ENCODE measurements at regions not wholly inside any gene's neighbourhood (a gene's known extent, or its start where the extent isn't known, plus 50 kb on each side); places are given as distances from the start of the nearest gene placed in this dataset.

GRCh38 chr3:16114429-16114828 lies 60.1 kb upstream of the GALNT15 start:
- Mint-ChIP-seq H3K36me3 (ENCODE audit: insufficient read depth in 1 of 3, low read depth in 3 of 3) (peaks cover 0 to 2% (median 0%) of the 10 kb centered on the region in 3 experiments; a peak in 1 of 7 replicates), H3K27me3 (ENCODE audit: low read depth) (no peaks in the 10 kb centered on the region; the same call in 1 of the 2 replicates), H3K4me3 (no peak overlapping the region), H3K27ac (no peak overlapping the region), H3K9me3 (peaks cover 0 to 5% of the 10 kb centered on the region in 2 experiments; a peak in 3 of 5 replicates), H3K4me1 (peaks cover 0 to 2% of the 10 kb centered on the region in 2 experiments; a peak in 1 of 4 replicates)
- H3K79me1 ChIP-seq (ENCODE audit: insufficient read depth, low read depth, low read length, poor library complexity, severe bottlenecking), result no peaks in the 10 kb centered on the region
- no peak overlapping the region for H4K5ac ChIP-seq (ENCODE audit: insufficient read length, low read depth, low read length)
- no peaks in the 10 kb centered on the region for H3K27me3 ChIP-seq (ENCODE audit: insufficient read depth, low read length)
- H3K23ac ChIP-seq (ENCODE audit: insufficient read length, low read depth, low read length), result no peak overlapping the region
- H4K8ac ChIP-seq (replicated peaks; ENCODE audit: insufficient read length, low read depth, low read length), result no peak overlapping the region
- no peak overlapping the region for H2BK5ac ChIP-seq (ENCODE audit: insufficient read length, low read length)
- H3T11ph ChIP-seq (ENCODE audit: low read length), result no peak overlapping the region
- H3K79me2 ChIP-seq (ENCODE audit: insufficient read depth, low read length), result no peaks in the 10 kb centered on the region
- no CpG with 5 or more reads among the region's 2 CpGs for WGBS (ENCODE audit: extremely low coverage, insufficient read length, low lambda C conversion rate)
- no peak overlapping the region for H3K4me2 ChIP-seq (ENCODE audit: insufficient read depth, insufficient read length, low read length)
- DNase-seq, result no peak
- no peaks in the 10 kb centered on the region for H3K23me2 ChIP-seq (ENCODE audit: insufficient read length, low read depth, low read length, poor library complexity, severe bottlenecking)
- no peak overlapping the region for H3K4ac ChIP-seq (ENCODE audit: low read depth, low read length)
- H2BK120ac ChIP-seq (ENCODE audit: low read depth, low read length, poor library complexity, severe bottlenecking), result no peak overlapping the region
- no peak overlapping the region for H2BK20ac ChIP-seq (ENCODE audit: low read depth, low read length, poor library complexity, severe bottlenecking)
- no peaks in the 10 kb centered on the region for H3K9me3 ChIP-seq (ENCODE audit: control insufficient read depth, low read depth, low read length)
- no peak overlapping the region for H3K14ac ChIP-seq (ENCODE audit: insufficient read depth, low read length)
- no peak overlapping the region for H3K56ac ChIP-seq (ENCODE audit: insufficient read length, low read depth, low read length)
- no peak overlapping the region for H2BK15ac ChIP-seq (ENCODE audit: low read depth, low read length)
- no peak overlapping the region for H3K18ac ChIP-seq (ENCODE audit: insufficient read length, low read depth, low read length)
- no peak overlapping the region for H2BK12ac ChIP-seq (ENCODE audit: insufficient read length, low read depth, low read length)
- H4K91ac ChIP-seq (ENCODE audit: insufficient read length, low read depth, low read length), result no peak overlapping the region
- H3K9ac ChIP-seq (ENCODE audit: extremely low read depth, insufficient read length, low read length), result no peak overlapping the region
- H4K20me1 ChIP-seq (ENCODE audit: control insufficient read depth, insufficient read depth, insufficient read length), result no peaks in the 10 kb centered on the region
- H2AK5ac ChIP-seq (ENCODE audit: insufficient read length, low read length), result no peak overlapping the region
- TF ChIP-seq, protein P1, sequence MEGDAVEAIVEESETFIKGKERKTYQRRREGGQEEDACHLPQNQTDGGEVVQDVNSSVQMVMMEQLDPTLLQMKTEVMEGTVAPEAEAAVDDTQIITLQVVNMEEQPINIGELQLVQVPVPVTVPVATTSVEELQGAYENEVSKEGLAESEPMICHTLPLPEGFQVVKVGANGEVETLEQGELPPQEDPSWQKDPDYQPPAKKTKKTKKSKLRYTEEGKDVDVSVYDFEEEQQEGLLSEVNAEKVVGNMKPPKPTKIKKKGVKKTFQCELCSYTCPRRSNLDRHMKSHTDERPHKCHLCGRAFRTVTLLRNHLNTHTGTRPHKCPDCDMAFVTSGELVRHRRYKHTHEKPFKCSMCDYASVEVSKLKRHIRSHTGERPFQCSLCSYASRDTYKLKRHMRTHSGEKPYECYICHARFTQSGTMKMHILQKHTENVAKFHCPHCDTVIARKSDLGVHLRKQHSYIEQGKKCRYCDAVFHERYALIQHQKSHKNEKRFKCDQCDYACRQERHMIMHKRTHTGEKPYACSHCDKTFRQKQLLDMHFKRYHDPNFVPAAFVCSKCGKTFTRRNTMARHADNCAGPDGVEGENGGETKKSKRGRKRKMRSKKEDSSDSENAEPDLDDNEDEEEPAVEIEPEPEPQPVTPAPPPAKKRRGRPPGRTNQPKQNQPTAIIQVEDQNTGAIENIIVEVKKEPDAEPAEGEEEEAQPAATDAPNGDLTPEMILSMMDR (conservative IDR thresholded peaks at IDR 0.05), result no peak
- H3K27ac ChIP-seq (ENCODE audit: insufficient read length, low read depth, low read length), result no peak overlapping the region
- no peaks in the 10 kb centered on the region for H3K4me1 ChIP-seq (ENCODE audit: insufficient read depth, low read length)
- no peak overlapping the region for H2AFZ ChIP-seq (ENCODE audit: low read length)
